ENCODE measurements at regions not wholly inside any gene's neighbourhood (a gene's known extent, or its start where the extent isn't known, plus 50 kb on each side); places are given as distances from the start of the nearest gene placed in this dataset.
A peak's percentile ranks its signal among the peaks of the same experiment; 100 is the strongest.

DNA sequence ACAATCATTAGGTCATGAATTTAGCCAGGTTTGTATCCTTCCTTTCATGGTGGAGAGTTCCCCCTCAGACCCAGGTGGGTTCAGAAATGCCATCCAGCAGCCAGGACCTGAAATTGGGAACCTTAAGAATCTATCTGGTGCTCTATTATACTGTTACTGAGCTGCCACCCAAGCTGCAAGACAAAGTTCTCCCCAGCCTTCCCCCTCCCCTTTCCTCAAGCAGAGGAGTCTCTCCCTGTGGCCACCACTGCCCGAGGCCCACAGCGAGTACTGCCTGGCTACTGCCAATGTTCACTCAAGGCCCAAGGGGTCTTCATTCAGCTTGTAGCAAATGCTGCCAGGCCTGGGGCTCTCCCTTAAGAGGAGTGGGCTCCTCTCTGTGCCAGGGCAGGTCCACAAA lies 133.8 kb downstream of the TMEM38B start:
- no peak for DNase-seq

- DNase-seq: no peak
These were observed 134.4 kb downstream of the TMEM38B start for GRCh38 chr9:105828596-105829213.

- no peak for DNase-seq
These were observed 136.1 kb downstream of the TMEM38B start for GRCh38 chr9:105830461-105830860.

DNA sequence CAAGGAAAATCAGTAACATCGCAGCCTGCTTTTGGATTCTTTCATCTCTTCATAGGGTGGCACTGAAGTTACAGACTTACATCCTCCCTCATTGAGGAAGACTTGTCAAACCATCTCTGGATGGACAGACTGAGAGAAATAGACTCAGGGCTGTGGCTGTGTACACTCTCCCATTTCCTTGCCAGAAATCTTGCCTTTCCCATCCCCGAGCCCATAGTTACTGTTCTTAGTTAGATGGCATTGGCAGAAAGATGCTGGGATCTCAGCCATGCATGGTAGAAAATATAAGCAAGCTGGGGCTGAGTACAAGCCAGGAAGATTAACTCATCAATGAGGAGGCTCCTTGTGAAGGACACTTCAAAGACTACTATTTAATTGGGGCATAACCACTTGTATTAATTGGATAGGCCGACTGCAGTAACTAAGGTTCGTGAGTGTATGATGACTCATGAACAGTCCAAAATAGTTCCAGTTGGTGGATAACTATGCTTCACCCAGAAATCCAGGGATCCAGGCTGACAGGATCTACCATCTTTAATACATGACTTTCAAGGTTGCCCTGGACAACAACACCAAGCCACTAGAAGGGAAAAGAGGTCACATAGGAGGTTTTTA lies 137.9 kb downstream of the TMEM38B start:
- DNase-seq: no peak

GRCh38 chr9:105833271-105833975 lies 139.1 kb downstream of the TMEM38B start:
- no peak for DNase-seq

DNA sequence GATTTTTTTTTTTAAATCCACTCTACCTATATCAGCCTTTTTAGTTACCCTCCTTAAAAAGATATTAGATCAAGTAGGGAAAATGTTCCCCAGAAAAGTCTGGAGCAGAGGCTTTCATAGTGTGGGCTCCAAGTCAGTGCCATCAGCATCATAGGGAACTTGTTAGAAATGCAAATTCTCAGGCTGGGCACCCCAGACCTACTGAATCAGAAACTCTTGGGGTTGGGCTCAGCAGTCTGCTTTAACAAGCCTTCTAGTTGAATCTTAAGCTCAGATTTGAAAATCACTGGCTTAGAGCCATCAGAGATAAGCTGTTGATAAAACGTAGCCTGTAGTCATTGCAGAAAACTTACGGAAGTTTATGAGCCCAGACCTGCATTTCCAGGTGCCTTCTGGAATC lies 140.1 kb downstream of the TMEM38B start:
- no peak for DNase-seq

GRCh38 chr9:105835721-105836120 lies 141.4 kb downstream of the TMEM38B start:
- peak; percentile 55 for DNase-seq

- DNase-seq: no peak
These were observed 142.8 kb downstream of the TMEM38B start for GRCh38 chr9:105836936-105837660.

DNA sequence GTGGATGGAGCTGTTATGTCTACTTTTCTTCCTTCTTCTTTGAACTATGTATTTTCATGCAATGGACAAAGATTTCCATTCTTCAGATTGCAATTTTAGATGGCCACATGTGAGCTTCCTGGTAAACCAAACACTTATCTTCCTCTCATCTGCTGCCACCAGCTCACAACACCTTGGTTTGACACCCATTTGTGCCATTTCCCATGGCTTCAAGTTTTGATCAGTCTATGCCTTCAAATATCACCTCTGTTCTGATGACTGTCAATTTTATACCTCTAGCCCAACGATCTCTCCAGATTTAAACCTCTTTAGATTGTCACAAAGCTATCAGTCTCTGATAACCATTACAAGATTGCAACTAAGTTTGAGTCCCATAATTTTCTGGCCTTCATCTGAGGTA lies 147.2 kb downstream of the TMEM38B start:
- no peak for DNase-seq

DNA sequence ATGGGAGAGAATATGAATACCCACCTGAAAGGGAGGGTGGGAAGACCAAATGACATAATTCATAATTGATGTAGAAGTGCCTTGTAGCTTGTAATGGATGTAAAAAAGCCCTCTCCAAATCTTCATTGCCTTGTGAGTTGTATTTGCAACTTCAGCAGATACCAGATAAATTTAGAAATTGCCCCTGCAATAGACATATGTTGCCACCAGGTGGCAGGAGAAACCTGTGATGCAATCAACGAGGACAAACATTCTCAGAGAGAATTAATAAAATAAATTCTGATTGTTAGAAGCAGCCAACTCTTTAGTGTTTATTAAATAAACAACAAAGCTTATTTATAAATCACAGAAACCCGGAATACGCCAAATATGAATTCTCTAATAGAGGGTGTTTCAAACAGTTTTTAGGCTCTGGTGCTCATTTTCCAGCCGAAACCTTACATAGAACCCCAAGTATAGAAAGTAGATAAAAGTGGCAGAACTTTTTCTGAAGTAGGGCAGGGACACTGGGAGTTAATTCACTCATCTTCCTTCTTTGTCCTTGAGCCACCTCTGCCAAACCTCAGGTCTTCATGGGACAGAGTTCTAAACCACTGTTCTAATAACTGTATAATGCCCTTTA lies 147.8 kb downstream of the TMEM38B start:
- peak; percentile 10 for DNase-seq

DNA sequence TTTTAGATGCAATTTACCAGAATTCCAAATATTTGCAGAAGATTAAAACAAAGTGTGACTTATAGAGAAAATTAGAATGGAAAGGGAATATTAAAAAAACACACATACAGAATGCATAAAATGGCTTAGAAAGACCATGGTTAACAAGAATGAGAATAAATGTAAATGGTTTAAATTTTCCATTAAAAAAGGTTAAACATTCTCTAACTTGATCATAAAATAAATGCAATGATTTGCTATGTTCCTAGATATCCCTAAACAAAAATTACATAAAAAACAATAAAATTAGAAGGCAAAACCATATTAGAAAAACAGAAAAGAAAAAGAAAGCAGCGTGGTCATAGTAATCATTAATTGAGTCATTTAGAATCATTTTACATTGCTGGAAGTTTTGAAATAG lies 152.5 kb downstream of the TMEM38B start:
- no peak for DNase-seq

GRCh38 chr9:105850852-105851500 lies 156.6 kb downstream of the TMEM38B start:
- no peak for DNase-seq

DNA sequence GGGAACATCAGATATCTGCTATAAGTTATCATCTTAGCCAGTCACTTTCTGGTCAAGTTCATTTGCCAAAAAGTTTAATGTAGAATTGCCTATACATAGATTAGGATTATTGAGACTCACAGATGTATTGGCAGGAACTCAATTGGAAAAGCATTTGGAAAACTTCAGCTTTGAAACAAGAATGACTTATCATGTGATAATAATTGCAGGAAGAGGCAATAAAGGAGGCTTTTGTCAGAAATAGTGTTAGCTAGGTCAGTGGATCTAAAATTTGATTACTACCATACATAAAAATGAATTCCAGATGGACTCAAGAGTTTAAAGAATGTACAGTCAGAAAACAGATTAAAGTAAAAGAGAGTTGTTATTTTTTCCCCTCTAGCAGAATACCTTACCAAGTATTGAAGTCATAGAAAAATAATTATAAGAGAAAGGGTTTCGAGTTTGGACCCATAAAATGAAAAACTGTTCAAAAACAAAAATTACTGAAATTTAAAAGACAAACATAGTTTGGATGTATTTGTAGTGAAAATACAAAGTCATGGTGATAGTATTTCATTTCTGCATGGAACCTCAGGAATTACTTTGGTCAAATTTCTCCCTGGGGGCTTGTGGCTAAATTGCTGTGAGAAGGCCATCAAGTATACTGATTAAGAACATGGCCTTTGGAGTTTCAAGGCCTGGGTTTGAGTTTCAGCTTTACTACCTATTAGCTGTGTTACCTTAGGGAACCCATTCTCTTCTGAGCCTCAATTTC lies 159.9 kb downstream of the TMEM38B start:
- no peak for DNase-seq

GRCh38 chr9:105854783-105855724 lies 160.7 kb downstream of the TMEM38B start:
- no peak for DNase-seq

DNA sequence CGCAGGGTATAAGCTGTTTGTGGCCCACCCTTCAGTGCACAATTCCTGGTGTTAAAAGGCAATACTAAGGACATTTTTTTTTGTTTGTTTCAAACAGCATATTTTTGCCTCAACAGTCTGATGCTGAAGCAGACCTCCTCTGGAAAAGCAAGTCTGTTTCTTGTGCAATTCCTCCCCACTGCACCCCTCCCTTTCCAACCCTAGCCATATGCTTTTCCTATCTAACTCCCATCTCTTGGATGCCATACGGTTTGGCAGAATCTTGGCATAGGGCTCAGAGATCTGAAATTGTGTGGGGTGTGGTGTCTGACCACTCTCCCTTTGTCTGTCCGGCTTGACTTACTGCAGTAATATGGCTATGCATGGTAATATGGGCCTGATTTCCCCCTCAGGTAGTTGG lies 161.6 kb downstream of the TMEM38B start:
- no peak for DNase-seq

GRCh38 chr9:105858006-105858690 lies 163.8 kb downstream of the TMEM38B start:
- no peak for DNase-seq

DNA sequence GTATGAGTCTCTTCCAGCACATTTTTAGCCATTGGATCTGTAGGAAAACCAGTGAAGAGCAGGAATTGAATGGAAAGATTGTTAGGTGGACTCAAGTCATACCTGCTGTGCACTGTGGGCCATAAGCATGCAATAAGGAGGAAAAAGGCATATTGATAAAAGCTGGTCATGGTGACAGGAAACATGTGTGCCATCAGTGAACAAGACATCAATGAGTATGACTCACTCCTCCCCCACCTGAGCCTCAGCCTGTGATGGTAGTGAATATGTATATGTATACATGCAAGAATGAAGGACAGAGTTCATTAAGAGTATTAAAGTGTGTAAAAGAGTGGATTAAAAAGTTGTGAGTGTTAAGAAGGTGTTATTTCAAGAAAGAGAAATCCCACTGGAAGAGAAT lies 164.5 kb downstream of the TMEM38B start:
- DNase-seq: no peak

DNA sequence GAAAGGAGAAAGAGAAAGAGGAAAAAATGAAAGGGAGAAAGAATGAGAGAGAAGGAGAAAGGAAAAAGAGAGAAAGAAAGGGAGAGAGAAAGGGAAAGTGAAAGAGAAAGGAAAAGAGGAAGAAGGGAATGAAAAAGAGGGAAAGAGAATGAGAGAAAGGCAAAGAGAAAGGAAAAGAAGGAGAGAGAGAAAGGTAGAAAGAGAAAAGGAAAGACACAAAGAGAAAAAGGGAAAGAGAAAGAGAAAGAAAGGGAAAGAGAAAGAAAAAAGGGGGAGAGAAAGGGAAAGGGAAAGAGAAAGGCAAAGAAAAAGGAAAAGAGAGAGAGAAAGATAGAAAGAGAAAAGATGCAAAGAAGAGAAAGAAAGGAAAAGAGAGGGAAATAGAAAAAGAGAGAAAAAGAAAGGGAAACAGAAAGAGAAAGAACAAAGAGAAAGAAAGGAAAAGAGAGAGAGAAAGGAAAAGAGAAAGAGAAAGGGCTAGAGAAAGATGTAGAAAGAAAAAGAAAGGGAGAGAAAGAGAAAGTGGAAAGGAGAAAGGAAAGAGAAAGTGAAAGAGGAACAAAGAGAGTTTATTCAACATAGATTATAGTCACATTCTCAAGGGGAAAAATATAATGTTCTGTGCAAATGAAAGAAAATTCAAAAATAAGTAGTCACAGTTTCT lies 165.2 kb downstream of the TMEM38B start:
- DNase-seq: peak; percentile 11

DNA sequence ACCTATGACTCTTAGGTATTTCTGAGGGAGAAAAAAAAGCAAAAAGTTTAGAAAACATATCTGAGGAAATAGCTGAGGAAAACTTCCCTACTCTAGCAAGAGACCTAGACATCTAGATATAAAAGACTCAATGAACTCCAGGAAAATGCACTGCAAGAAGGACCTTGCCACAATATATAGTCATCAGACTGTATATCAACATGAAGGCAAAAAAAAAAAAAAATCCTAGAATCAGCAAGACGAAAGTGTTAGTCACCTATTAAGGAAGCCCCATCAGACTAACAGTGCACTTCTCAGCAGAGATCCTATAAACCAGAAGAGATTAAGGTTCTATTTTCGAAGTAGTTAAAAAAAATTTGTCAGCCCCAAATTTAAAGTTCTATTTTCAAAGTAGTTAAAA lies 166.2 kb downstream of the TMEM38B start:
- DNase-seq: no peak

- DNase-seq: no peak
These were observed 167.6 kb downstream of the TMEM38B start for GRCh38 chr9:105861972-105862371.
